HEK293T (cell line): ENCODE measurements at regions not wholly inside any gene's neighbourhood (a gene's known extent, or its start where the extent isn't known, plus 50 kb on each side); places are given as distances from the start of the nearest gene placed in this dataset.

Experiments used
- BHLHE40 ChIP-seq: fragments of 450-650 bp; IDR thresholded peaks from 2 replicates; pipeline ENCODE4 v1.6.1; 2016; ENCODE audit warnings: mild to moderate bottlenecking, moderate library complexity, borderline replicate concordance
- ELF4 ChIP-seq: fragments of 450-650 bp; IDR thresholded peaks from 2 replicates; pipeline ENCODE4 v1.6.1; 2017; ENCODE audit warnings: antibody characterized with exemption
- FOXA1 ChIP-seq: fragments of 450-650 bp; IDR thresholded peaks from 2 replicates; pipeline ENCODE4 v1.6.1; 2016; ENCODE audit warnings: mild to moderate bottlenecking
- FOXK2 ChIP-seq: fragments of 450-650 bp; IDR thresholded peaks from 2 replicates; pipeline ENCODE4 v1.6.1; 2016; ENCODE audit warnings: mild to moderate bottlenecking
- FOXM1 ChIP-seq: fragments of 450-650 bp; IDR thresholded peaks from 2 replicates; pipeline ENCODE4 v1.6.1; 2017; ENCODE audit warnings: mild to moderate bottlenecking, borderline replicate concordance
- HDGF ChIP-seq: fragments of 450-650 bp; IDR thresholded peaks from 2 replicates; pipeline ENCODE4 v1.6.1; 2017; ENCODE audit warnings: antibody characterized with exemption, borderline replicate concordance
- L3MBTL2 ChIP-seq: fragments of 450-650 bp; conservative IDR thresholded peaks from 2 replicates; pipeline ENCODE4 v1.6.1; 2016; ENCODE audit warnings: mild to moderate bottlenecking
- LEF1 ChIP-seq: fragments of 450-650 bp; IDR thresholded peaks from 2 replicates; pipeline ENCODE4 v1.6.1; 2017; ENCODE audit warnings: mild to moderate bottlenecking, borderline replicate concordance
- NFRKB ChIP-seq: fragments of 450-650 bp; IDR thresholded peaks from 2 replicates; pipeline ENCODE4 v1.6.1; 2016; ENCODE audit warnings: mild to moderate bottlenecking, moderate library complexity
- PKNOX1 ChIP-seq: fragments of 450-650 bp; IDR thresholded peaks from 2 replicates; pipeline ENCODE4 v1.6.1; 2016
- SP1 ChIP-seq: fragments of 450-650 bp; IDR thresholded peaks from 2 replicates; pipeline ENCODE4 v1.6.1; 2017
- SUZ12 ChIP-seq: fragments of 450-650 bp; IDR thresholded peaks from 2 replicates; pipeline ENCODE4 v1.6.1; 2016; ENCODE audit warnings: mild to moderate bottlenecking
- TARDBP ChIP-seq: fragments of 450-650 bp; IDR thresholded peaks from 2 replicates; pipeline ENCODE4 v1.6.1; 2016

- TF ChIP-seq FOXA1 (no peak), SUZ12 (no peak), HDGF (no peak), ELF4 (no peak), TARDBP (no peak), SP1 (no peak), L3MBTL2 (no peak), FOXM1 (no peak), BHLHE40 (no peak), NFRKB (no peak), PKNOX1 (no peak), FOXK2 (no peak), LEF1 (no peak)
These were observed 410.3 kb downstream of the FOXG1 start for GRCh38 chr14:29176876-29177275.
